GM18870 (cell line): ENCODE measurements at regions not wholly inside any gene's neighbourhood (a gene's known extent, or its start where the extent isn't known, plus 50 kb on each side); places are given as distances from the start of the nearest gene placed in this dataset.

Source experiments
- ATAC-seq: cut with Tn5 transposase; IDR thresholded peaks from one replicate; pipeline ENCODE4 v1.9.1; 2021; ENCODE audit warnings: moderate library complexity; ENCODE audit not compliant: unreplicated experiment

DNA sequence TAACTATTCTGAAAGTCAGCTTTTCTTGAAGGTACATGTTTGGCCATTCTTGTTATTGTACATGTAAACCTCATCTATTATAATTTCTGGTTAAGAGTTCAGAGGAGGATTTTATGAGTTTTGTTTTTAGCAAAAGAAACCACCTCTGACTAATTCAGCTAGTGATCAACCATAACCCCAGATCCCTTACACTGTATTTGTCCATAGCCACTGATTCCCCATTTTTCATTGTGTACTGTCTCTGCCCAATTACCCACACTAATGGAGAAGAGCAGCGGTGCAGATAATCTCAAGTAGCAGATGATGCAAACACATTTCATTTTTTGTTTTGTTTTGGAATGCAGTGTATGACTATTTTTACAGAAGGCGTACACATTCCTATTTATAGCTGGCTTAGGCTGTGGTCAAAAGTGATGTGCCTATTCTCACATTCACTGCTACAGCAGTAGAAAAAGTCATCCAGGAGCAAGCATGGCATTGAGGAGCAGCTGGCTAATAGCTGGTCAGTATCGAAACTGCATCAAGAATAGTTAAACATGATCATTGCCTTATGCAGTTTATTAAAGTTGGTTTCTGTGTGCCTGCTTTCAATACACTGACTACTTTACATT lies 988.3 kb downstream of the DTWD2 start:
- ATAC-seq: peak; percentile 89

DNA sequence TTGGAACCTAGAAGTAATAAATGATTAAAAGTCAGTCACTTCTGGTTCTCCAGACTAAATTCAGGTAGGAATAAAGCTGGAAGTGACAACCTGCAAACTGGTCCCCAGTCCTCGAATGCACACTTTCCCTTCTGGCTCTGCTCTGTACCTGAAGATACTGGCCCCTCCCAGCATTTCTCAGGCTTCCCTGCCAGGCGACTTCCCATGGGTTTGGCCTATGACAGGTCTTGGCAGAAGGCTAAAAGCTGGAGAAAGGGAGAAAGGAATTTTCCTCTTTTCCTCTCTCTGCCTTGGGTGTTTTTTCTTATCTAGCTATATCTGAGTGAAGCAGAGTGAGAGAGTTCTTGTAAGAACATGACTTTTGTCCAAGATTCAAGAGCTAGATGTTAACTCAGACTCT lies 1005.7 kb downstream of the DTWD2 start:
- no peak for ATAC-seq

DNA sequence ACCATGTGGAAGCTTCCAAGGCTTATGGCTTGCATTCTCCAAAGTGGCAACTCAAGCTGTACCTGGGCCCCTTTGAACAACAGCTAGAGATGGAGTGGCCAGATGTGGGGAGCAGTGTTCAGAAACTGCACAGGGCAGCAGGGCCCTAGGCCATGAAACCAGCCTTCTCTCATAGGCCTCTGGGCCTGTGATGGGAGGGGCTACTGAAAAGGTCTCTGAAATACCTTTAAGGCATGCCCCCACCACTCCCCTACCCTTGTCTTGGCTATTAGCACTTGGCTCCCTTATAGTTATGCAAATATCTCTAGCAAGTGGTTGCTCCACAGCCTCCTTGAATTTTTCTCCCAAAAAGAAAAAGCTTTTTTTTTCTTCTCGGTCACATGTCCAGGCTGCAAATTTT lies 1014.6 kb downstream of the DTWD2 start:
- ATAC-seq: no peak

DNA sequence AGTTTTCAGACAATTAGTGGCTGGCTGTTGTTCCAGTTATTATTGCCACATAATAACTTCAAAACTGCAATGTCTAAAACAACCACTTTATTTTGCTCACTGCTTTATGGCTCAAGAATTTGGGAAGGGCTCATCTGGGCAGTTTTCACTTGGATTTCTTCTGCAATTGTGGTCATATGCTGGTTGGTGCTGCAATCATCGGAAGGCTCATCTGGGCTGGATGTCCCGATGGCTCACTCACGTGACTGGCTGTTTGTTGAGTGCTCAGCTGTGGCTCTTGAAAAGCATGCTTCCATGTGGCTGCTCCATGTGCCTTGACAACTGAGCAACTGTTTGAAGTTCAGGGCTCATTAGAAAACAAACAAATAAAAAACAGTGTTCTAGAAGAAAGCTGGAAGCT lies 1032.5 kb downstream of the DTWD2 start:
- ATAC-seq: no peak

DNA sequence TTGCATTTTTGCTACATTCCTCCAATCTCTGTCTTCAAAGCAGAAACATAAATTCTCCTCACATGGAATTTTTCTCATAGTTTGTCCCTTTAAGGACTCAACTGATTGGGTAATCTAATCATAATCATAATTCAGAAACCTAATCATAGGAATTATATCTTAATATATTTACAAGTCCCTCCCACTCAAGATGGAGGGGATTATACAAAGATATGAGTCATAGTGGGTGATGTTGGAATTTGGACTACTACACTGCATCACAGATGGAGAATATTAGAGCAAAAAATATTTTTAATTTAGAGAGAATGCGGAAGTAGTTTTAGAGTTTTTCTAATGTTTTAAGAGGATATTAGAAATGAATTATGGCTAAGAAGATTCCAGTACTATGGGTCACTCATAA lies 1034.0 kb downstream of the DTWD2 start:
- ATAC-seq: no peak

DNA sequence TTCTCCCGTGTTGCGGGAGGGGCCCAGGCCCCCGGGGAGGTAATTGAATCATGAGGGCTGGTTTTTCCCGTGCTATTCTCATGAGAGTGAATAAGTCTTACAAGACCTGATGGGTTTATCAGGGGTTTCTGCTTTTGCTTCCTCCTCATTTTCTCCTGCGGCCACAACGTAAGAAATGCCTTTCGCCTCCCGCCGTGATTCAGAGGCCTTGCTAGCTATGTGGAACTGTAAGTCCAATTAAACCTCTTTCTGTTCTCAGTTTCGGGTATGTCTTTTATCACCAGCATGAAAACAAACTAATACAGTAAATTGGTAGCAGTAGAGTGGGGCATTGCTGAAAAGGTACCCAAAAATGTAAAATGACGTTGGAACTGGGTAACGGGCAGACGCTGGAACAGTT lies 1035.1 kb downstream of the DTWD2 start:
- ATAC-seq: no peak

DNA sequence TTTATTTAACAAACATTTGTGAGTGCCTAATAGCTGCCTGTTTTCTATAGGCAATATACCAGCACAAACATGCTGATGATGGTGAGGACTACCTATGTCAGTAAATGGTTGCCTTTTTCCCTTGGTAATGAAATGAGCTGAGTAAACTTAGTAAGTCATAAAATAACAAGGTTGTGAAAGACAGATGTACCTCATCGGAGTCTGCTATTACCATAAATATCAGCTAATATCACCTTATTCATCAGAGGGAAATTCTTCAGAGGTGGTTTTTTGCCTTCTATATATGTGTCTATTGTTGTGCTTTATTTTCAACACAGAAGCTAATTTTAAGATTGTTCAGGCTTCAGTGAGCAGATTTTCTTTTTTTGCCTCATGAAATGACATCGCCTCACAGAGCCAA lies 1040.5 kb downstream of the DTWD2 start:
- no peak for ATAC-seq

DNA sequence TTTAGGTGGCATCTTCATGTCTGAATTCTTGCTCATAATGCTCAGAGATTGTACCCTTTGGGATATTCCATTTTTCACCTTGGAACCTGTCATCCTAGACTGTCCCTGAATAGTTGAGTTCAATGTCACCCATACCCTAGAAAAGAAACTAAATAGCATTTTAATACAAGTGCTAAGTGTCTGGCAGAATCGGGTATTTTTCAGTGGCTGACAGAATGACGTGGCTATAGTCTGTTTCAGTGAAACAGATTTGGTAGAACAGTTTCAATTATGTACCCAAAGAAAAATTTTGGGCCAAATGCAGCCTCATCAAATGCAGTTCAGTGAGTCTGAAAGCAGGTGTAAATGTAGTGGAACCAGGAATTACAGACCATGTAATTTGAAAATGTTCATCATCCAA lies 1041.2 kb downstream of the DTWD2 start:
- ATAC-seq: no peak

DNA sequence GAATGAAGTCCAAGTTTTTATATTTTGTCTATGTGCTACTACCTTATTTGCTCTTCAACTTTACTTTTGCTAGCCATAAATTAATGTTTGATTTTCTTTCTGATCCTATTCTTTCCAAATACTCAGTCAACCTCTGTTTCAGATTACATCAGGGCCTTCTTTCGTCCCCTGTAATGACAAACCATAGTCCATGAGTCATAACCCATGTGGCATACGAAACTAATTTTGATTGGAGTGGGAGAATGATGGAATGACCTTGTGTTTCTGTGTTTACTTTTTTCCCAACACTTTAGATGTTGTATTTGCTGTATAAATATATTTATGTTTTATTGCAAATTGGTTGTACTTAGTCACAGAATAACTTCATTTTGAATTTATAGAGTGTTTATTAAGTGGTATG lies 1043.1 kb downstream of the DTWD2 start:
- no peak for ATAC-seq

DNA sequence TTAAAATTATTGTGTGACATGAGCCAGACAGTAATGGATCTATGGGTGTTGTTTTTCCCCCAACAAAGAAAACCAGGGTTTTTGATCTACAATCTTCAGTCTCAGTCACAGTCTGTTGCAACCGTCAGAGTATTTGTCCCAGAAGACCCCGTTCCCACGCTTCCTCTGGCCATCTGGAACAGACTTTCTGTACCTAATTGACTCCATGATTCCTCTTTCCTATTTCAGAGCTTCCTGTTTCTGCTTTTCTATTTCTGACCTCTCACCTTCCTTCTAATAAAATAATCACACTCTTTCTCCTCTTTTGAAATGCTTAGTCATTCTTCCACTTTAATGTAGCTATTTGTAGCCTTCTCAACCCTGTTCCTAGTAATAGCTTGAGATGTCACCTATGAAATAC lies 1044.8 kb downstream of the DTWD2 start:
- ATAC-seq: no peak

DNA sequence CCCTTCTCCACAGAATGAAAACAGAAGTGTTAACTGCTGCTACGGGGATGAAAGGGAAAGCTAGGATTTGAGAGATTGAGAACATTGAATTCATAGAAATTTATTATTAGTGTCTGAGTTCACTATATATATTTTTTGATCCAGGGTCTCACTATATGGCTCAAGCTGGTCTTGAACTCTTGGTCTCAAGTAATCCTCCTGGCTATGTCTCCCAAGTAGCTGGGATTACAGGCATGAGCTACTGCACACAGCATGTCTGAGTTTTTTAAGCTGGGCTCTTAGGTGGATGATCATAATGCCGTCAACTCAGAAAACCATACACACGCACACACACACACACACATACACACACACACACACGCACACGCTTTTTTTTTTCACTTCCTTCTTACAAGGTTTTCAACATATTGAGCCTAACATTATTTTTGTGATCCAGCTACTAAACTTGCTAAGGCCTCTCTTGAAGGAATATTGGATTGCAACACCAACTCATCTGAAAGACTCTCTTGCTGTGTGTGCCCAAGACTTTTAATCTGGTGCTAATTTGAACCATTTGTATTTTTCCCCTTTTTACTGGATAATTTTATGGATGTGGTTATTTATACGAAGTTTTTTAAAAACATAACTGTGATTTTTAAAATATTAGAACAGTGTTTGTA lies 1045.4 kb downstream of the DTWD2 start:
- no peak for ATAC-seq

DNA sequence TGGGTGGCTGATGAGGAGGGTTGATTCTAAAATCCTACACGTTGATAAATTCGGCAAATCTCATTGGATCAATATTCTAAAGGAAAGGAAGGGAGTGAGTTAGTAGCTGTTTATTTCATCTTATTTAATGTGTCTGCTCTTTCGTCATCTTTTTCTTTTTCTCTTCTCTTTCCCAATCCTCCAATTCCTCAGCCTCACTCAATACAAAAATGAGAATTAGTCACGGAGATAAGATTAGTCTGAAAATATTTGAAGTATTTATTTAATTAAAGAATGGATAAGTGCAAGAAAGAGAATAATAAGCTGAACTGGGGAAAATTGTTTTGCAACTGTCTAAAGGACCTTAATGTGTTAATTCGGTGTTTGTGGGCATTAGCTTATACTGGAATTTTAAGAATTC lies 1095.1 kb downstream of the DTWD2 start:
- ATAC-seq: no peak

DNA sequence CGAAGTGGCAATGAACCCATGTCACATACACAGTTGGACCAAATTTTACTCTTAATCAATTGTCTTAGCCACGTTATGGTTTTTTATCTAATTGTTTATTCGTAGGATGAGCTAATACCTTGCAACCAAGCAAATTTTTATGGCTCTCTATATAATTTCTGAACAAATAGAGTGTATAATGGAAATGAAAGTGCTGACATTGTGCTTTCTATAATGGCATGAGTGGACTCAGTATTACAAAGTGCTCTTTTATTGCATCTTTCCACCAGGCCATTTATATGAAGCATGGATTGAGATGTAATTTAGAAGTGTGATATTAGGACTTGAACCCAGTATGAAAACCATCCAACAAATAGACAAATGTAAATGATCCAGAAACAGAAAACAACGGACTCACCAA lies 1096.0 kb downstream of the DTWD2 start:
- no peak for ATAC-seq

DNA sequence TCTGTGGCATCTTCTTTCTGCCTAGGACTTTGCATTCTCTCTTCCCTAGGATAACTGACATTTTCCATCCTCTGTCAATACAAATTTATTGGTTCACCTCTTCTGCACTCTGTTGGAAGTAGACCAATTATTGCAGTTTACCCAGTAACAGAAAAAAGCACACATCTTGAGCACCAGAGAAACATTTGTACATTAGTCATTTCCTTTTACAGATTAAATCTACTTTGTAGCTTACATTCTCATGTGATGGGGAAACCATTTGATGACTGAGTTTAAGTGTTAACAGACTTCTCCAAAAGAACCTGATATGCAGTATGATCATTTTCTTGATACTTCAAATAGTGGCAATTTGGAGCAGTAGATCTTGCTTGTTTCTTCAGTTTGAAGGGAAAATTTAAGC lies 1098.8 kb downstream of the DTWD2 start:
- no peak for ATAC-seq

DNA sequence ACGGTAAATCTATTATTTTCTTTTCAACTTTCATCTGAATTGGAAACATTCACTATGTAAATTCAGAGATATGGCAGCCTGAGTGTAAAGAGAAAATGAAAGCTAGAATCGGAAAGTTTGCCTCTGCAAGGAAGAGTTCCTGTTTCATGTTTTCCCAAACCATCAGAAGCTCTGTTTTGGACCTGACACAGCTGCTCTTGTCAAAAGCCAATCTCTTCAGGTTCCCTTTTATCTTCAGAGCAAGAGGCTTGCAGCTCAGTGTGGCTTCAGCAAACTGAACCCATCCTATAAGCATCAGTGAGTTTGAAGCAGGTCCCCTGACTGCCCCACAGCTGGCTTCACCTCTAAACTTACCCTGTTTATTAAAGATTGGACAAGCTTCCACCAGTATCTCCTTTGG lies 1099.7 kb downstream of the DTWD2 start:
- peak; percentile 95 for ATAC-seq

DNA sequence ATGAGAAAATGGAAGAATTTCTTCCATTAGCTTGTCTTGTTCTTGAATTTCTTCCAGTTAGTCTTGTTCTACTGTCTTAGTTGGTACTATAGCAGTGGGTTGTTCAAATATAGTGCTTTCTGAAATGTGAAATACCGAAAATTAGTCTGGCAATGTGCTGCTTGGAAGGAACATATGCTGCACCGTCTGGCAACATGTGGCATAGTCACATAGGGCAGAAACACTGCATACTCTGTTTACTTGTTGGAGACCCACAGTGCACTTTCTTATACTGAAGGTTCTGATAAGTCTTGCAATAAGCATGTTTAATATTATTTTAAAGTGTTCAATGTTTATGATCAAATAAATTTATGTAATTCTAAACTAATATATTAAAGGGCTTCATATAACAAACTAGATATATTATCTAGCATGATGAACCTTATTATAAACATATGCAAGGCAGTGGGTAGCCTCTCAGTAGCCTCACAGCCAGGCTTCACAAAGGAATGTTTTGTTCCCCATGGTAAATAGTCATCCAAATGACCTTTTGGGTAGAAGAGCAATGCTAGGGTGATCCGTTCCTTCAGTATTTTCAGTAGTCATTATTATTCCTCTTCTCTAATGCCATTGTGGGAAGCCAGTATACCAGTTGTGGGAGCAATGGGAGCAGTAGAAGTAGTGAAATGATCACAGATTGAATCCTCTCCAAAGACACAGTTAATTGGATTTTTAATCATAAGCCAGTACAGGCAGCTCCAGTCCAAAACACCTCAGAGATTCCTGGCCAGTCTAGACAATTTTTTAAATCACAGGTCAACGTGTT lies 1106.7 kb downstream of the DTWD2 start:
- no peak for ATAC-seq

DNA sequence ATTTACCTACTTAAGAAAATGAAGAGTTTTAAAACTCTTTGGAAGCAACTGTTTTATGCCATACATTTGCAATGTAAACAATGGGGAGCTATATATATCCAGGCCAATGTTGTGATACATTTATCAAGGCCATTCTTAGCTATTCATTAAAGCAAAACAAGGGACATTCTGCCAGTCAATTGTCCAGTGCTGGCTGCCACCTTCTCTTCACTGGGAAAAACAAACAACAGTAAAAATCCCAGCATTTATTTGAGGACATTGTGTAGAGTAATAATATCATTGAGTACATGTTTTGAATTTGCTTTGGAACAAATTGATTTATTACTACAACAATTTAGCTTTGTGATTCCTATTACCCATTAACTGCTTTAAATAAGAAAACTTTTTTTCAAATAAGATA lies 1107.4 kb downstream of the DTWD2 start:
- no peak for ATAC-seq

DNA sequence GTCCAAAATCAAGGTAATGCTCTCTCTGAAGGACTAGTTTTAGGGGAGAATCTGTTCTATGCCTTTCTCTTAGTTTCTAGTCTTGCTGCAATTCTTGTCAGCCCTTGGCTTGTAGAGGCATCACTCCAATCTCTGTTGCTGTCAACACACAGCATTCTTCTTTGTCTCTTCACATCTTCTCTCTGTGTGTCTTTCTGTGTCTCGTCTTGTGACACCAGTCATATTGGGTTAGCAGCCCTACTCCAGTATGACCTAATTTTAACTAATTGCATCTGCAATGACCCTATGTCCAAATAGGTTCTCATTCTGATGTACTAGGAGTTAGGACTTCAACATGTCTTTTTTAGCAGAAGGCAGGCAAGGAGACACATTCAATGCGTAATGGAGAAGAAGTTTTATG lies 1110.6 kb downstream of the DTWD2 start:
- ATAC-seq: no peak

DNA sequence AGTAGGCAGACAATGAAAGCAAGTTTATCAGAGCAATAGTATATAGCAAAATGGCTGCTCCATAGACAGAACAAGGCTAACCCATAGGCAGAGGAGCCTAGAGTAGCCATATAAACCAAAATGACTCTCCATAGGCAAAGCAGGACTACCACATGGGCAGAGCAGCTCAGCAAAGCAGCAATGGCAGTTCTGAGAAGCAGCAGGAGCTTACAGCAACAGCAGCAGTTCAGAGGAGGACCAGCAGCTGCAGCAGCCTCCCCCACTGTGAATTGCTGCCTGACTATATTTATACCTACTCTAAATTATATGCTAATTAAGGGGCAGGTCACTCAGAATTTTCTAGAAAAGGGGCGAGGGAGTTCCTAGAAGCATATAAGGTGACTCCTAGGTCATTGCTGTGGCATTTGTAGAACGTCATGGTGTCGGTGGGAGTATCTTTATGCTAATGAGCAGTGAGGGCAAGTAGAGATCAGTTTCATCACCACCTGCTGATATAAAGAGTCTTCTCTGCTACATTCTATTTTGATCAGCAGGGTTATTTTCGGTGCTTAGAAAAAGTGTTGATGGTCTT lies 1115.5 kb downstream of the DTWD2 start:
- ATAC-seq: no peak

DNA sequence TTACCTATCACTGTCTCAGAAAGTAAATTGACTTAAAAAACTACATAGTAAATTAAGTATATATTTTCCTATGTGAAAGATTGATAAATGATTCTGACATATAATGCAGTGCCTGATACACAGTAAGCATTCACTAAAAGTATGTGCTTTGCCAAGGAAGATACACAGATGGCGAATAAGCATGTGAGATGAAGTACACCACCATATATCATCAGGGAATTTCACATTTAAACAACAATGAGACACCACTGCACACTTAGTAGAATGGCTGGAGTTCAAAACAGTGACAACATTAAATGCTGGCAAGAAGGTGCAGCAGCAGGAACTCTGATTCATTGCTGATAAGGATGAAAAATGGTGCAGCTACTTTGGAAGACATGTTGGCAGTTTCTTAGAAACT lies 1118.8 kb downstream of the DTWD2 start:
- no peak for ATAC-seq

DNA sequence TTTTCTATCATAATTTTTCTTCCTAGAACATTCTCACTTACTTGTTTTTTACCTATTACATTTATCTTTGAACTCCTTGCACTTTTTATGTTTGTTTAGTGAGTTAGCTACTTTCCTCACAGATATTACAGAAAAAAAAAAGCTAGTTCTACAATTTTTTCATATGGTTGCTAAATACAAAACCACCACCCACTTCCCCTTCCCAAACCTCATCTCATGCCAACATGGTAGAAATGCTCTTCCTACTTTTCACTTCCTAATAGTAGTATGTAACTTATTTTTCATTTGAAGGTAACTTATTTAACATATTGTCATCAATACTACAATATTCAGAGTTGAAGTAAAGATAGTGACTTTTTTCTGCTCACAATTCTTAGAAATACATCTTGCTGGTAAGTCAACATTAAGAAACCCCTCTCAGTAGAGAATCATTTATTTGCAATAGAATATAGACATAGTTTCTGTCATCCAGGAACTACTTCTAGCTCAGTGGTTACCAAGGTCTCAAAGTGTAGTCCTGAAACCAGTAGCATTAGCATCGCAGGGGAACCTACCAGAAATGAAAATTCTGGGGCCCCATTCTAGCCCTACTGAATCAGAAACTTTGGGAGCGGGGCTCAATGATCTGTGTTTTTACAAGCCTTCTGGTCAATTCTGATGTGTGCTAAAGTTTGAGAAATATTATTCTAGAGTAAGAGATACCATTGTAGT lies 1124.6 kb downstream of the DTWD2 start:
- ATAC-seq: no peak
